K562 (cell line): ENCODE measurements at regions not wholly inside any gene's neighbourhood (a gene's known extent, or its start where the extent isn't known, plus 50 kb on each side); places are given as distances from the start of the nearest gene placed in this dataset.

ENCODE experiments used
- EHMT2 ChIP-seq: fragments of 450-650 bp; IDR thresholded peaks from 2 replicates; pipeline ENCODE4 v1.6.1; 2018; ENCODE audit warnings: antibody characterized with exemption
- HDAC2 ChIP-seq: fragments of 450-650 bp; IDR thresholded peaks from 2 replicates; pipeline ENCODE4 v1.6.1; 2016; ENCODE audit warnings: mild to moderate bottlenecking
- KAT8 ChIP-seq: fragments of 450-650 bp; IDR thresholded peaks from 2 replicates; pipeline ENCODE4 v1.6.1; 2016; ENCODE audit warnings: low read depth, mild to moderate bottlenecking
- NR3C1 ChIP-seq: sonication (generic); formaldehyde crosslinking; IDR thresholded peaks from 2 replicates; pipeline ENCODE4 v1.8.1; 2022; ENCODE audit warnings: missing genetic modification reagents
- POLR2A ChIP-seq: fragments of 450-650 bp; conservative IDR thresholded peaks from 2 replicates; pipeline ENCODE4 v1.6.1; 2016
- POLR2AphosphoS5 ChIP-seq: IDR thresholded peaks from 2 replicates; pipeline ENCODE4 v1.6.1; 2011; ENCODE audit warnings: mild to moderate bottlenecking, low read depth, low read length, moderate library complexity; ENCODE audit not compliant: control insufficient read depth, insufficient read depth
- RAD51 ChIP-seq: fragments of 450-650 bp; IDR thresholded peaks from 2 replicates; pipeline ENCODE4 v1.7.1; 2016; ENCODE audit warnings: low read depth, mild to moderate bottlenecking, borderline replicate concordance
- SMAD1 ChIP-seq: fragments of 150-350 bp; IDR thresholded peaks from 2 replicates; pipeline ENCODE4 v1.6.1; 2014; ENCODE audit warnings: low read length, low read depth; ENCODE audit not compliant: partially characterized antibody
- TEAD1 ChIP-seq, 2 experiments: fragments of 450-650 bp in 1 of 2; sonication (generic) in 1 of 2; formaldehyde crosslinking; IDR thresholded peaks; 2 replicates each; pipeline versions ENCODE4 v1.4.0 to v1.8.0; 2020 to 2022; ENCODE audit warnings: mild to moderate bottlenecking in 2 of 2, missing genetic modification reagents in 1 of 2
- ZNF24 ChIP-seq: fragments of 450-650 bp; IDR thresholded peaks from 2 replicates; pipeline ENCODE4 v1.6.1; 2016
- TF ChIP-seq, protein P1 (sequence below): fragments of 450-650 bp; IDR thresholded peaks from 2 replicates; pipeline ENCODE4 v1.6.1; 2017; ENCODE audit warnings: antibody characterized with exemption, mild to moderate bottlenecking
- TF ChIP-seq, protein P2 (sequence below), 3 experiments: IDR thresholded peaks in 2 of 3; conservative IDR thresholded peaks in 1 of 3; 2 replicates each; pipeline ENCODE4 v1.5.1; 2011 to 2012; ENCODE audit warnings: low read length in 3 of 3, mild to moderate bottlenecking in 3 of 3, control low read depth in 2 of 3, improper control_type of control experiment in 1 of 3, inconsistent platforms in 1 of 3, low read depth in 1 of 3, mixed read lengths in 1 of 3, moderate library complexity in 1 of 3; ENCODE audit not compliant: insufficient read depth in 2 of 3
- TF ChIP-seq, protein P3 (sequence below): sonication (generic); formaldehyde crosslinking; IDR thresholded peaks from 2 replicates; pipeline ENCODE4 v1.8.0; 2022; ENCODE audit warnings: mild to moderate bottlenecking, missing genetic modification reagents, borderline replicate concordance
- TF ChIP-seq, protein P4 (sequence below), 2 experiments: fragments of 450-650 bp in 1 of 2; IDR thresholded peaks; 2 replicates each; pipeline ENCODE4 v1.6.1; 2011 to 2017; ENCODE audit warnings: low read depth in 2 of 2, antibody characterized with exemption in 1 of 2, borderline replicate concordance in 1 of 2, low read length in 1 of 2, mild to moderate bottlenecking in 1 of 2, mixed read lengths in 1 of 2; ENCODE audit not compliant: control insufficient read depth in 1 of 2

DNA sequence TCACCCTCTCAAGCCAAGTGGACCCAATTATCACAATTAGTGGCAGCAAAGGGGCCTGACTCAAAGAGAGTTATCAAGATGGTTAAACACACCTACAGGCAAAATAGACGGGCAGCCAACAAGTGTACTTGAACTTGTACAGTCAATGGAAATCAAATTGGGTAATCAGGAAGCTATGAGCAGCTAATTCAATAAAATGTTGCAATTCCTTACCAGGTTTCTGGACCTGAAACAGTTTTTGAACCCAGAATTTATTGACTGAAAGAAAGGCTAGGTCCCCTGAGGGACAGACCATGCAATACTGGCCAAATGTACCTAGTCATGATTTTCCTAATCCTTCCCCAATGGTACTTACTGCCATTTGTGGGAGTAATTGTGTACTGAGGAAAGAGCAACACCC lies 679.8 kb downstream of the EPM2A start:
- TF ChIP-seq, protein P1, sequence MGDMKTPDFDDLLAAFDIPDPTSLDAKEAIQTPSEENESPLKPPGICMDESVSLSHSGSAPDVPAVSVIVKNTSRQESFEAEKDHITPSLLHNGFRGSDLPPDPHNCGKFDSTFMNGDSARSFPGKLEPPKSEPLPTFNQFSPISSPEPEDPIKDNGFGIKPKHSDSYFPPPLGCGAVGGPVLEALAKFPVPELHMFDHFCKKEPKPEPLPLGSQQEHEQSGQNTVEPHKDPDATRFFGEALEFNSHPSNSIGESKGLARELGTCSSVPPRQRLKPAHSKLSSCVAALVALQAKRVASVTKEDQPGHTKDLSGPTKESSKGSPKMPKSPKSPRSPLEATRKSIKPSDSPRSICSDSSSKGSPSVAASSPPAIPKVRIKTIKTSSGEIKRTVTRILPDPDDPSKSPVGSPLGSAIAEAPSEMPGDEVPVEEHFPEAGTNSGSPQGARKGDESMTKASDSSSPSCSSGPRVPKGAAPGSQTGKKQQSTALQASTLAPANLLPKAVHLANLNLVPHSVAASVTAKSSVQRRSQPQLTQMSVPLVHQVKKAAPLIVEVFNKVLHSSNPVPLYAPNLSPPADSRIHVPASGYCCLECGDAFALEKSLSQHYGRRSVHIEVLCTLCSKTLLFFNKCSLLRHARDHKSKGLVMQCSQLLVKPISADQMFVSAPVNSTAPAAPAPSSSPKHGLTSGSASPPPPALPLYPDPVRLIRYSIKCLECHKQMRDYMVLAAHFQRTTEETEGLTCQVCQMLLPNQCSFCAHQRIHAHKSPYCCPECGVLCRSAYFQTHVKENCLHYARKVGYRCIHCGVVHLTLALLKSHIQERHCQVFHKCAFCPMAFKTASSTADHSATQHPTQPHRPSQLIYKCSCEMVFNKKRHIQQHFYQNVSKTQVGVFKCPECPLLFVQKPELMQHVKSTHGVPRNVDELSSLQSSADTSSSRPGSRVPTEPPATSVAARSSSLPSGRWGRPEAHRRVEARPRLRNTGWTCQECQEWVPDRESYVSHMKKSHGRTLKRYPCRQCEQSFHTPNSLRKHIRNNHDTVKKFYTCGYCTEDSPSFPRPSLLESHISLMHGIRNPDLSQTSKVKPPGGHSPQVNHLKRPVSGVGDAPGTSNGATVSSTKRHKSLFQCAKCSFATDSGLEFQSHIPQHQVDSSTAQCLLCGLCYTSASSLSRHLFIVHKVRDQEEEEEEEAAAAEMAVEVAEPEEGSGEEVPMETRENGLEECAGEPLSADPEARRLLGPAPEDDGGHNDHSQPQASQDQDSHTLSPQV: no peak
- no peak for TF ChIP-seq KAT8
- no peak for TF ChIP-seq ZNF24
- TF ChIP-seq, protein P2, sequence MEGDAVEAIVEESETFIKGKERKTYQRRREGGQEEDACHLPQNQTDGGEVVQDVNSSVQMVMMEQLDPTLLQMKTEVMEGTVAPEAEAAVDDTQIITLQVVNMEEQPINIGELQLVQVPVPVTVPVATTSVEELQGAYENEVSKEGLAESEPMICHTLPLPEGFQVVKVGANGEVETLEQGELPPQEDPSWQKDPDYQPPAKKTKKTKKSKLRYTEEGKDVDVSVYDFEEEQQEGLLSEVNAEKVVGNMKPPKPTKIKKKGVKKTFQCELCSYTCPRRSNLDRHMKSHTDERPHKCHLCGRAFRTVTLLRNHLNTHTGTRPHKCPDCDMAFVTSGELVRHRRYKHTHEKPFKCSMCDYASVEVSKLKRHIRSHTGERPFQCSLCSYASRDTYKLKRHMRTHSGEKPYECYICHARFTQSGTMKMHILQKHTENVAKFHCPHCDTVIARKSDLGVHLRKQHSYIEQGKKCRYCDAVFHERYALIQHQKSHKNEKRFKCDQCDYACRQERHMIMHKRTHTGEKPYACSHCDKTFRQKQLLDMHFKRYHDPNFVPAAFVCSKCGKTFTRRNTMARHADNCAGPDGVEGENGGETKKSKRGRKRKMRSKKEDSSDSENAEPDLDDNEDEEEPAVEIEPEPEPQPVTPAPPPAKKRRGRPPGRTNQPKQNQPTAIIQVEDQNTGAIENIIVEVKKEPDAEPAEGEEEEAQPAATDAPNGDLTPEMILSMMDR (IDR thresholded peaks at IDR 0.05 in 2 of 3, conservative IDR thresholded peaks at IDR 0.05 in 1 of 3; ENCODE audit: insufficient read depth in 2 of 3, low read depth in 1 of 3, low read length in 3 of 3): no peak
- TF ChIP-seq HDAC2: no peak
- no peak for TF ChIP-seq POLR2A
- no peak for TF ChIP-seq TEAD1 (CRISPR knock-in tag; IDR thresholded peaks at IDR 0.05)
- no peak for TF ChIP-seq RAD51
- TF ChIP-seq, protein P3, sequence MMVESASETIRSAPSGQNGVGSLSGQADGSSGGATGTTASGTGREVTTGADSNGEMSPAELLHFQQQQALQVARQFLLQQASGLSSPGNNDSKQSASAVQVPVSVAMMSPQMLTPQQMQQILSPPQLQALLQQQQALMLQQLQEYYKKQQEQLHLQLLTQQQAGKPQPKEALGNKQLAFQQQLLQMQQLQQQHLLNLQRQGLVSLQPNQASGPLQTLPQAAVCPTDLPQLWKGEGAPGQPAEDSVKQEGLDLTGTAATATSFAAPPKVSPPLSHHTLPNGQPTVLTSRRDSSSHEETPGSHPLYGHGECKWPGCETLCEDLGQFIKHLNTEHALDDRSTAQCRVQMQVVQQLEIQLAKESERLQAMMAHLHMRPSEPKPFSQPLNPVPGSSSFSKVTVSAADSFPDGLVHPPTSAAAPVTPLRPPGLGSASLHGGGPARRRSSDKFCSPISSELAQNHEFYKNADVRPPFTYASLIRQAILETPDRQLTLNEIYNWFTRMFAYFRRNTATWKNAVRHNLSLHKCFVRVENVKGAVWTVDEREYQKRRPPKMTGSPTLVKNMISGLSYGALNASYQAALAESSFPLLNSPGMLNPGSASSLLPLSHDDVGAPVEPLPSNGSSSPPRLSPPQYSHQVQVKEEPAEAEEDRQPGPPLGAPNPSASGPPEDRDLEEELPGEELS: no peak
- no peak for TF ChIP-seq EHMT2
- TF ChIP-seq, protein P4, sequence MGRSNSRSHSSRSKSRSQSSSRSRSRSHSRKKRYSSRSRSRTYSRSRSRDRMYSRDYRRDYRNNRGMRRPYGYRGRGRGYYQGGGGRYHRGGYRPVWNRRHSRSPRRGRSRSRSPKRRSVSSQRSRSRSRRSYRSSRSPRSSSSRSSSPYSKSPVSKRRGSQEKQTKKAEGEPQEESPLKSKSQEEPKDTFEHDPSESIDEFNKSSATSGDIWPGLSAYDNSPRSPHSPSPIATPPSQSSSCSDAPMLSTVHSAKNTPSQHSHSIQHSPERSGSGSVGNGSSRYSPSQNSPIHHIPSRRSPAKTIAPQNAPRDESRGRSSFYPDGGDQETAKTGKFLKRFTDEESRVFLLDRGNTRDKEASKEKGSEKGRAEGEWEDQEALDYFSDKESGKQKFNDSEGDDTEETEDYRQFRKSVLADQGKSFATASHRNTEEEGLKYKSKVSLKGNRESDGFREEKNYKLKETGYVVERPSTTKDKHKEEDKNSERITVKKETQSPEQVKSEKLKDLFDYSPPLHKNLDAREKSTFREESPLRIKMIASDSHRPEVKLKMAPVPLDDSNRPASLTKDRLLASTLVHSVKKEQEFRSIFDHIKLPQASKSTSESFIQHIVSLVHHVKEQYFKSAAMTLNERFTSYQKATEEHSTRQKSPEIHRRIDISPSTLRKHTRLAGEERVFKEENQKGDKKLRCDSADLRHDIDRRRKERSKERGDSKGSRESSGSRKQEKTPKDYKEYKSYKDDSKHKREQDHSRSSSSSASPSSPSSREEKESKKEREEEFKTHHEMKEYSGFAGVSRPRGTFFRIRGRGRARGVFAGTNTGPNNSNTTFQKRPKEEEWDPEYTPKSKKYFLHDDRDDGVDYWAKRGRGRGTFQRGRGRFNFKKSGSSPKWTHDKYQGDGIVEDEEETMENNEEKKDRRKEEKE (IDR thresholded peaks at IDR 0.05; ENCODE audit: borderline replicate concordance in 1 of 2, control insufficient read depth in 1 of 2, low read depth in 2 of 2, low read length in 1 of 2): no peak
- TF ChIP-seq POLR2AphosphoS5: no peak
- TF ChIP-seq NR3C1 (CRISPR knock-in tag): no peak
- TF ChIP-seq SMAD1: no peak
